ENCODE measurements at regions not wholly inside any gene's neighbourhood (a gene's known extent, or its start where the extent isn't known, plus 50 kb on each side); places are given as distances from the start of the nearest gene placed in this dataset.

DNA sequence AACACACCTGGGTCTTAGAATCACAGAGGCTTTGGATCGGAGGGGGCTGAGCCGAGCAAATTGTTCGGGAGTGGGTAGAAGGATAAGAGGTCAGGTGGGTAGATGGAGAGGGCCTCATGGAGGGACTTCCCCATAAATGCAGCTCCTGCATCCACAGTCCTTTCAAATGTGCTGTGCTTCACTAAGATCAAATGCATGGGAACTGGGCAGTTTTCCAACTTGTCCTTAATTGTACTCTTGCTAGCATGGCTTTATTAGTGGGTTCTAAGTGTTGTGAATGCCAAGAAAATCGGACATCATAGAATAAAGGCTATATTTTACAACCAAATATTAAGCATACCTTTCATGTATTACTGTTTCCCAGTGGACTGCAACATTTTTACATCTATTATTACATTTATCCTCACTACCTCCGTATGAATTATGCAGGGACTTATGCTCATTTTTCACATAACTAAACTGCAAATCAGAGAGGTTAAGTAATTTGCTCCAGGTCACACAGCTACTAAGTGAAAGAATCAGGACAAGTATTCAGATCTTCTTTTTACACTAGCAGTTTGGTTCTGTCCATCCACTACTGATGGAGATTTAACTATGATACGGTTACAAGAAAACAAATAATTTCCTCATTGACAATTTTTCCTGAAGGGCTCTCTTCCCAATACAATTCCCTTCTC is 174.5 kb upstream of the RUNX1 start (continued):
- TF ChIP-seq JUN (CRISPR knock-in tag; IDR thresholded peaks at IDR 0.05) = no peak
- no peak for TF ChIP-seq RBFOX2 (IDR thresholded peaks at IDR 0.05; ENCODE audit: low read depth, low read length)
- no peak for TF ChIP-seq ZNF614 (CRISPR knock-in tag; IDR thresholded peaks at IDR 0.05; ENCODE audit: borderline replicate concordance)
- TF ChIP-seq ZNF619 (CRISPR knock-in tag; IDR thresholded peaks at IDR 0.05) = no peak
- TF ChIP-seq PPARG (CRISPR knock-in tag; conservative IDR thresholded peaks at IDR 0.05) = no peak
- TF ChIP-seq MAZ (IDR thresholded peaks at IDR 0.05; ENCODE audit: borderline replicate concordance, low read depth, low read length) = no peak
- no peak for TF ChIP-seq MAZ (CRISPR knock-in tag; IDR thresholded peaks at IDR 0.05; ENCODE audit: low read depth)
- TF ChIP-seq STAT5B (CRISPR knock-in tag; IDR thresholded peaks at IDR 0.05) = no peak
- TF ChIP-seq CBX5 (CRISPR knock-in tag; IDR thresholded peaks at IDR 0.05; ENCODE audit: borderline replicate concordance) = no peak
- TF ChIP-seq ZNF572 (CRISPR knock-in tag; IDR thresholded peaks at IDR 0.05) = no peak
- TF ChIP-seq MXI1 (IDR thresholded peaks at IDR 0.05; ENCODE audit: borderline replicate concordance, low read depth, low read length) = no peak

DNA sequence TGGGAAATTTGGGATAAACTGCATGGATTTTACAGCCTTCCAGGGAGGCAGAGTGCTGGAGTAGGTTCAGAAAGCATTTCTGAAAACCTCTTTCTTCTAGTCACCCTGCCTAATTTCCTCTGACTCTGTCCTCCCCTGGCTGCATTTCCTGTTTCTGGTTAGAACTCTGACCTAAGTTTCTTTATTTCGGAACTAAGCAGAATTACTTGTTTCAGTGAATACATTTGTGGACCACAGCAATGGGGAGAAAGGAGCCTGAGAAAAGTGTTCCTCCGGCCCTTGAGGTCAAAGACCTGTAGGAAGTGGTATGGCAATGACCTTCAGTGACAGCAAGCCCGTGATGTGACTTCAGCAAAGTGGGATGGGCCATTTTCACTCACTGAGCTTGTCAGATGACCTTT is 173.4 kb upstream of the RUNX1 start:
- Histone ChIP-seq H3K9ac (ENCODE audit: insufficient read depth, low read depth, low read length) (no peak overlapping the region), H3K4me1 (ENCODE audit: insufficient read depth, low read length) (peaks cover 19% of the 10 kb centered on the region), H2AFZ (ENCODE audit: low read length) (no peak overlapping the region), H3K27me3 (ENCODE audit: control insufficient read depth in 1 of 2, insufficient read depth in 2 of 2, low read length in 2 of 2) (no peaks in the 10 kb centered on the region; a peak in 1 of 5 replicates), H3K79me2 (ENCODE audit: insufficient read depth, low read length) (no peaks in the 10 kb centered on the region), H3K27ac (ENCODE audit: extremely low read length, insufficient read depth, low read length) (no peak overlapping the region), H3K4me2 (ENCODE audit: low read depth, low read length) (no peak overlapping the region), H4K20me1 (ENCODE audit: insufficient read depth, low read length) (no peaks in the 10 kb centered on the region), H3K4me3 (replicated peaks in 1 of 3; ENCODE audit: insufficient read depth in 1 of 3, low read depth in 2 of 3, low read length in 3 of 3) (no peak overlapping the region), H3K9me3 (ENCODE audit: low read length) (no peaks in the 10 kb centered on the region), H3K36me3 (replicated peaks in 1 of 2; ENCODE audit: control insufficient read depth in 1 of 2, insufficient read depth in 2 of 2, low read length in 2 of 2) (no peaks in the 10 kb centered on the region)
- intact Hi-C loops (cut with micrococcal nuclease; ENCODE audit: unreplicated experiment) = no loop called here
- 15% methylated on average over 3 of the region's 3 CpGs for WGBS (ENCODE audit: low lambda C conversion rate)
- ChIA-PET POLR2A (no interaction called here), CTCF (ENCODE audit: low intra/inter-chr PET ratio, low total read pairs) (no interaction called here)
- ATAC-seq (no peak), FAIRE-seq (no peak), DNase-seq (ENCODE audit: low spot score) (no peak)
- BruUV-seq (replicated peaks) = no TSS peak
- in situ Hi-C loops (cut with HindIII; ENCODE audit: extremely low pct_ligation_motif_present, low pct_unique_long_range_greater_than_20kb) = no loop called here
- no peak for TF ChIP-seq ZNF598 (CRISPR knock-in tag; IDR thresholded peaks at IDR 0.05; ENCODE audit: borderline replicate concordance)
- no peak for TF ChIP-seq ATF7 (IDR thresholded peaks at IDR 0.05)
- no peak for TF ChIP-seq ATF7 (CRISPR knock-in tag; IDR thresholded peaks at IDR 0.05)
- no peak for TF ChIP-seq MED8 (CRISPR knock-in tag; IDR thresholded peaks at IDR 0.05; ENCODE audit: insufficient replicate concordance)
- TF ChIP-seq XRCC5 (optimal IDR thresholded peaks at IDR 0.05; ENCODE audit: low read length) = no peak
- no peak for TF ChIP-seq NFKBIZ (CRISPR knock-in tag; IDR thresholded peaks at IDR 0.05)
- no peak for TF ChIP-seq ZNF232 (CRISPR knock-in tag; IDR thresholded peaks at IDR 0.05; ENCODE audit: borderline replicate concordance)
- TF ChIP-seq, protein P1, sequence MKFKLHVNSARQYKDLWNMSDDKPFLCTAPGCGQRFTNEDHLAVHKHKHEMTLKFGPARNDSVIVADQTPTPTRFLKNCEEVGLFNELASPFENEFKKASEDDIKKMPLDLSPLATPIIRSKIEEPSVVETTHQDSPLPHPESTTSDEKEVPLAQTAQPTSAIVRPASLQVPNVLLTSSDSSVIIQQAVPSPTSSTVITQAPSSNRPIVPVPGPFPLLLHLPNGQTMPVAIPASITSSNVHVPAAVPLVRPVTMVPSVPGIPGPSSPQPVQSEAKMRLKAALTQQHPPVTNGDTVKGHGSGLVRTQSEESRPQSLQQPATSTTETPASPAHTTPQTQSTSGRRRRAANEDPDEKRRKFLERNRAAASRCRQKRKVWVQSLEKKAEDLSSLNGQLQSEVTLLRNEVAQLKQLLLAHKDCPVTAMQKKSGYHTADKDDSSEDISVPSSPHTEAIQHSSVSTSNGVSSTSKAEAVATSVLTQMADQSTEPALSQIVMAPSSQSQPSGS (CRISPR knock-in tag; IDR thresholded peaks at IDR 0.05) = no peak
- no peak for TF ChIP-seq ZNF605 (CRISPR knock-in tag; IDR thresholded peaks at IDR 0.05)
- TF ChIP-seq ZNF572 (CRISPR knock-in tag; IDR thresholded peaks at IDR 0.05) = no peak
- TF ChIP-seq ZNF24 (IDR thresholded peaks at IDR 0.05) = no peak
- TF ChIP-seq, protein P2, sequence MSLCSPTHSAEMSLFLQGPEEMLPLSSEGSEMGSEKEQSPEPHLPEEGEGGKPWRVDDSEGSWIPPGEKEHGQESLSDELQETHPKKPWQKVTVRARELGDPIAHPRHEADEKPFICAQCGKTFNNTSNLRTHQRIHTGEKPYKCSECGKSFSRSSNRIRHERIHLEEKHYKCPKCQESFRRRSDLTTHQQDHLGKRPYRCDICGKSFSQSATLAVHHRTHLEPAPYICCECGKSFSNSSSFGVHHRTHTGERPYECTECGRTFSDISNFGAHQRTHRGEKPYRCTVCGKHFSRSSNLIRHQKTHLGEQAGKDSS (CRISPR knock-in tag; IDR thresholded peaks at IDR 0.05; ENCODE audit: borderline replicate concordance, low read depth) = no peak
- no peak for TF ChIP-seq FOSL2 (CRISPR knock-in tag; IDR thresholded peaks at IDR 0.05)
- no peak for TF ChIP-seq TARDBP (CRISPR knock-in tag; IDR thresholded peaks at IDR 0.05)
- TF ChIP-seq ZMAT3 (CRISPR knock-in tag; conservative IDR thresholded peaks at IDR 0.05) = no peak
- TF ChIP-seq ZNF260 (CRISPR knock-in tag; IDR thresholded peaks at IDR 0.05; ENCODE audit: borderline replicate concordance, low read depth) = no peak

Data from HepG2 (cell line).